Left lobe of liver (tissue), 2 donors: ENCODE measurements at regions not wholly inside any gene's neighbourhood (a gene's known extent, or its start where the extent isn't known, plus 50 kb on each side); places are given as distances from the start of the nearest gene placed in this dataset.

Experiments used
- ATAC-seq: fragments of 200-7000 bp; cut with Tn5 transposase; one replicate; pipeline ENCODE4 v1.9.1; 2020; ENCODE audit warnings: mild to moderate bottlenecking, moderate library complexity
- DNase-seq: peaks from one replicate; pipeline ENCODE4 v3.0.0-alpha.2; 2020; ENCODE audit warnings: low spot score
- donor health status: DM: no; HTN: no; CAD: no; lungs with moderate emphysema.
- donor health status: DM: no; HTN: yes; CAD: no.

DNA sequence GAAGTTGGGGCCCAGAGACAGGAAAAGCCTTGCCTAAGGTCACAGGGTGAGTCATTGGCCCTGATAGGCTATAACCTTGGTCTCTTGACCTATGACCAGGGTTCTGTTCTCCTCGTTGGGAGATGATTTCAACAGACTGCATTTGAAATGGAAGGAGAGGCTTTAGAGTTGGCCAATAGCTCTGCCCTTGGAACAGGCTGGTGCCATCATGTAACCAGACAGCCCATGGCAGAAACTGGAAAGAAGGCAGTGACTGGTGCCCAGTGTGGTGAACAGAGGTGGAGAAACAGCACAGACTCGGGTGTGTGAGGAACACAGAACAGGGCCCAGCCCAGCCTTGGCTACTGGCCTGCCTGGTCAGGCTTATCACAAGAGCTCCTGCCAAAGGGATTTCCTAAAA, 109.8 kb upstream of the SLC25A48 start:
- DNase-seq (no peak), ATAC-seq (peak; percentile 69)

DNA sequence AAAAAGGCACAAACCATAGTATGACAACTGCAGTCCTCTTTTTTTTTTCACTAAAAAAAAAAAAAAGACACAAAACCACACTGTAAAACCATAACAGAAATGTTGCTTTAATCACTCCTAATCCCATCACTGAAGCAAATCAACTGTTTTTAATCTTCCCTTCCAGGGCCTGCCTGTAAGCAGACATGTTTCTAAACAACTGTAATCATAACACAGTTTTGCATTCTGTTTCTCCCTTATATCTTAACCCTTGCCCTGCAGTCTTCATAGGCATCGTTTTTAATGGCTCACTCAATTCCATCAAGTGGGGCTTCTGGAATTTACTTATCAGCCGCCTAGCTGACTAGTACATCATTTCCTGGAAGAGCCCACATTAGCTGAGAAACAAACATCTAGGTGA, 111.0 kb upstream of the SLC25A48 start:
- no peak for ATAC-seq
- no peak for DNase-seq

DNA sequence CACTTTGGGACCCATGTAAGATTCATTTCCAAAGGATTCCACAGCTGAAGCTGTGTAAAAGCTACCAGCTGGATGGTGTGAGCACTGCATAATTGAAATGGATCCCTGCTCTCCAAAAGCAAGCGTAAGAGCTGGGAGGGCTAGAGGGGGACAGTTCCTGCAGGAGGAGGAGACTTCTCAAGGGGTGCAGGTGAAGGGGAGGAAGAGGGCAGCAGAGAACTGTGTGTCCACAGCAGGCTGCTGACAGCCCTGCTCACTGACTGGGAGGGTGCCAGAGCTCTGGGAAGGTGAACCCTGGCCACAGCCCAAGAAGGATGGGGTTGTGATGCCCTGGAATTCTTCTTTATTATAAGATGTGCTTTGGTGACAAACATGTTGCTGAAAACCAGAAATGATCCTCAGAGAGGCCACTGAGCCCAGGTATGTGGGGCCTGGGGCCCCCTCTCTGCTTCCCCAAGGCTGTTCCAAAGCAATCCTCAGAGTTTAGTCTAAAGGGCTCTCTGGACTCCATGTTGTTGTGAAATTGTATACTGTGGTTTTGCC, 112.8 kb upstream of the SLC25A48 start:
- ATAC-seq (no peak), DNase-seq (no peak)

DNA sequence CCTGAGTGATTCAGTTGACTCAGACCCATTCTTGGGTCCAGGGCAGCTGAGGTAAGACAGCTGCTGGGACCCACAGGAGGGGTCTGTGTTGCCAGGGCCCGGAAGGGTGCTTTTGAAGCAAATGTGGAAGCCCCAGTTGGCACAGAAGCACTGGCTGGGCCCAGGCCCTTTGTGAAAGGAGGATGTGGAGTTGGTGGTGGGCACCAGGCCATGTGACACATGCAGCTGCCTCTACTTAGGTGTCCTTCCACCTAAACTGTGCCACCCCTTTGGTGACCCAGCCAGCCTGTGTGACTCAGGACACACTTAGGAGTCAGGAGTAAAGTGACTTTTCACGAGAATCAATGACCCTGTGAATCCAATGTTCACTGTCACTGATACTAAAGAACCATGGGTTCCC, 114.3 kb upstream of the SLC25A48 start:
- no peak for ATAC-seq

DNA sequence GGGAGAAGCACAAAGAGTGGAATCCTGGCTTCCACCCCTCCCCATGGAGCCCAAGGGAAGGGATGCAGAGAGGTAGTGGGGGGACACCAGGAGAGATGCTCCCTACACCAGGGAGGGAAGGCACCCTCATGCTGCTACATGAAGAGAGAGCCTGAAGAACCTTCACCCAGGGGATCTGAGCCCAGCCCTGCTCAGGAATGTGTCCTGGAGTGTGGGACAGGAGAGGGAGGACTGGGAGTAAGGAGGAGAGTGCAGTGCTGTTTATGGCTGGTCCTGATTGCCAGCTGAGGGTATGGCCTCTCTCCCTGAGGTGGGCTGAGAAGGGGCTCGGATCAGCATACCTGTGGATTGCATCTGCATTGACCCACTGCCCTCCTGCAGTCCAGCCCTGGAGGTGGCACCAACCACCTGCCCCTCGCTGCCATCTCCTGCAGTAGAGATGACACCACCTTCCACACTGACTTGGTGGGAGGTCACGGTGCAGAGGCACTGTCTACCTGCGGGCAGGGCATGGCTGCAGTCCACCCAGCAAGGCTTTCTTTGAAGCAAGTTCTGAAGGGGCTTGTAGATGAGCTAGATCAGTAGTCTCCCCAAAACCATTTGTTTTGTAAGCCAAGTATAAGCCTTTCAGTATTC, 114.9 kb upstream of the SLC25A48 start:
- DNase-seq (no peak), ATAC-seq (no peak)

More for the DNA sequence above, 114.3 kb upstream of the SLC25A48 start:
- no peak for DNase-seq

DNA sequence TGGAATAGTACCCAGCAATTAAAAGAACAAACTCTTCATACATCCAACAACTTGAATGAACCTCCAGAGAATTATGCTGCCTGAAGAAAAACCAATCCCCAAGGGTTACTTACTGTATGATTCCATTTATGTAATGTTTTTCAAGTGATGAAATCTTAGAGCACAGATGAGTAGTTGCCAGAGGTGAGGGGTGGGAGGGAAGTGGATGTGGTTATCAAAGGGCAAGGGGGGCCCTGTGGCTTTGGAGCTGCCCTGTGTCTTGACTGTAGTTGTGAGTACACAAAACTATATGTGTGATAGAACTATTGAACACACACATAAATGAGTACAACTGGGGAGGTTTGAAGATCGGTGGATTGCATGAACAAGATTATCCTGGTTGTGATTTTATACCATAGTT, 115.8 kb upstream of the SLC25A48 start:
- no peak for ATAC-seq
- DNase-seq = no peak

DNA sequence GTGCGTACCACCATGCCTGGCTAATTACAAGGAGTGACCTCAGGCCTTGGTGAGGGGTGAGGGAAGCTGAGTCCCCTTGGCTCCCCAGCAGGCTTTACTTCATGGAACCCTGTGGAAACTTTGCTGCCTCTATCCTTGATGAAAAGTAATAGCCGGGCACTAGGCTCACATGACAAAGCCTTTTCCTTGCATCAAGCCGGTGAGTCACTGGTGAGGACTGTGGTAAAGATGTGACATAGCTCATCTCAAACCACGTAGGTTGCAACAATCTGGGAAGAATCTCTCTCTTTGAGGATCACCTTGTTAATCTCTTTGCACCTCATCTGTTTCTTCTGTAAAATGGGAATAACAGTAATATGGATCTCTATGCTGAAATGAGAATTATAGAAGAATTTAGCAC, 116.3 kb upstream of the SLC25A48 start:
- DNase-seq (no peak), ATAC-seq (no peak)

DNA sequence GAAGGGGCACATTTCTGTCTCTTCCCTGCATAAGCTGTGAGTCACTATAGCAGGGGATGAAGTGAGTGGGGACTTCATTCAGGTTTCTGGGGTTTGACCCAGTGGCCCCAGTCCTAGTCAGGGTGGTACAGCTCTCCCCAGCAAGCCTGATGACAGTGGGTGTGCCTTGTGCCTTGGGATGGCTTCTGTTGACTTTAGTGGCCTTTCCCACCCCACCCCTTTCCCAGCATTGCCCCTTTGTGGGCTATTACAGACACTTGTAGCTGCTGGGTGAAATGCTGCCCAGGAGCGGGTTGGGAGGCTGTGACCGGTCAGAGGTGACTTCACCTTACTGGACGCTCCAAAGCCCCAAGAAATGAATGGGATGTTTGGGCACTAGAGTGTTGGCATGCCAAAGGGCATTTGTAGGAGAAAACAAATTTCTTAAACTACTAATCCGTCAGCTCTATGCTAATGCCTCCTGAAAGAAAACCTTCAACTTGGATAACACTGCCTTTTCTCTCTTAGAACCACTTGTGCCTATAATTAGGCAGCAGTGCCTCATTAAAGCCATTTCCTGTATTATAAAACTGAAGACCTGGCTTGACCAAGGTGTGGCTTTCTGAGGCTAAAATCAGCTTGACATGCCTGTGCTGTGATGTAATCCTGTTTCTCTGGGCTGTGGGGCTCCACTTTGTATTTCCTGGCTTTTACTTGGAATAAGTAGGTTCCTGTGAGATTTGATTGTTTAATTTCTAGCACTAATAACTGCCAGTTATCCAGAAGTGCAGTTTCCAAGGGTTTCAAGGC, 119.0 kb upstream of the SLC25A48 start:
- no peak for DNase-seq
- no peak for ATAC-seq

DNA sequence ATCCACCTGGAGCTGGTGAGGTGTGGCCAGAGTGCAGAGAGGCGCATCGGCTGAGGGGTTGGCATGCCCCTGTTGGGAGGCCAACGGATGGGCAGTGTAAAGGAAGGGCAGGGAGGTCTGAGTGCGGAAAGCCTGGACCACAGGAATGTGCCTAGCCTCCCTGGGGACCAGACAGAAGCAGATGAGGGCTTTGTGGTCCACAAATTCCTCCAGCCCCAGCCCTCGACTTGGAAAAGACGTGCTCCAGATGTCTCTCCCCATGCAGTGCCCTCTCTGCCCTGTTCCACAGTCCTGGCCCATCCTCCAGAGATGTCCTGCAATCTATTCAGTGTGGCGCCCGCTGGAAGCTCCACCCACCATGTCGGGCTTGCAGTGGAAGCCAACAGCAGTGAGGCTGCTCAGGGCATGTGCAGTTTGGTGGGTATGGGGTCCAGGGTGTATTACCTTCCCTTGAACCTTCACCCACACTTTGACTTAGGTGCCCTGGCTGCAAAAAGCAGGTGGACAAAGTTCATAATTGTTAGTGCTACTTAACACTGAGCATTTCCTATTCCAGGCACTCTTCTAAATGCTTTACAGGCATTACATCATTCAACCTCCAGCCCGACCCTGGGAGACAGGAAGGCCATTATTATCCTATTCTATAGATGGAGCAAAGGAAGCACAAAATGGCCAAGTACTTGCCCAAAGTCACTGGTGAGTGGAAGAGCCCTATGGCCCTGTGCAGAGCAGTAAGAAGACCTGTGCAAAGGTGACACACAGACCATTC, 120.2 kb upstream of the SLC25A48 start:
- ATAC-seq (no peak), DNase-seq (no peak)

DNA sequence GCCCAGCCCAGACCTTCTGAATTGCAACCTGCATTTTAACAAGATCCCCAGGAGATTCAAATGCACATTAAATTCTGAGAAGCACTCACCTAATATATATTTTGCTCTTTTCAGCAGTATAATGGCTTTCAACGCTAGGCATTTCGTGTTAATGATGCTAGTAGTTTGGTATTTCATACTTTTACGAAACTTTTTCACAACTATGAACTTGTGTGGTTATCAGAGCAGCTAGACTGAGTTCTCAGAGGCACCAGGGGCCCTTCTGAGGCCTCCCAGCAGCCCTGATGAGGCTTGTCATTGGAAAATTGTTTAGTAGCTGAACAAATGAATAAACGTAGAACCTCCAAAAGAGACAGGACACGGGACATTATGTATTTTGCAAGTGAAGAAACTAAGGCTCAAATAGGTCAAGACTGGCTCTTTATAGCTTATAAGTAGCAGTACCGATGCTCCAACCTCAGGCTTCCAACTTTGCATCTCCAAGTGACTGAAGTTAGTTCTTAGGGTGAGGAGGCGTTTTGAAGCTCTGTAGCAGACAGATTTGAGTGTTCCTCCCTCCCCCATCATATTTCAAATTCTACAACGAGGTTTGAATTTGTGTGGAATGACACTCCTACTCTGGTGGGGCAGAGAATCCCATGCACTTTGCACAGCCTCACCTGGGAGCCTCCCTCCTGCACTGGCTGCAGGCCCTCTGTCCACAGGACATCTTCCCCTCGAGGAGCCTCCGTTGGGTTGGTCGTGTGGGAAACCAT, 121.1 kb upstream of the SLC25A48 start:
- no peak for ATAC-seq
- no peak for DNase-seq

DNA sequence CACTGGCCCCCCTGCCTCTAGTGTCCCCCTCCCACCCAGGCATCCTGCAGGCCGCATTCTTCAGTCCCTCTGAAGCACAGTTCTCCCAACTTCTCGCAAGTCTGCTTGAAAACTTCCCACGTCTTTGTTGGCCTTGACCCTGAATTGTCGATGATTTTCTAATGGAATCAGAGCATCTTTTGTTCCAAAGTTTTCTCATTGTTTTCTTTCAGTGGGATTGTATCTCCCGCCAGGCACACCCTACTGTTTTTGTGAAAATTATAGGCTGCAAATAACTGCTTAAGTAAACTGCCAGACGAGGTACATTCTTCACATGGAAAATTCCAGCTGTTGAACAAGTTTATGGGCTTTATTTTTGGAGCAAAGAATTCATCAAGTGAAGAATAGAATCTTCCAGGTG, 122.6 kb upstream of the SLC25A48 start:
- DNase-seq (no peak), ATAC-seq (no peak)

DNA sequence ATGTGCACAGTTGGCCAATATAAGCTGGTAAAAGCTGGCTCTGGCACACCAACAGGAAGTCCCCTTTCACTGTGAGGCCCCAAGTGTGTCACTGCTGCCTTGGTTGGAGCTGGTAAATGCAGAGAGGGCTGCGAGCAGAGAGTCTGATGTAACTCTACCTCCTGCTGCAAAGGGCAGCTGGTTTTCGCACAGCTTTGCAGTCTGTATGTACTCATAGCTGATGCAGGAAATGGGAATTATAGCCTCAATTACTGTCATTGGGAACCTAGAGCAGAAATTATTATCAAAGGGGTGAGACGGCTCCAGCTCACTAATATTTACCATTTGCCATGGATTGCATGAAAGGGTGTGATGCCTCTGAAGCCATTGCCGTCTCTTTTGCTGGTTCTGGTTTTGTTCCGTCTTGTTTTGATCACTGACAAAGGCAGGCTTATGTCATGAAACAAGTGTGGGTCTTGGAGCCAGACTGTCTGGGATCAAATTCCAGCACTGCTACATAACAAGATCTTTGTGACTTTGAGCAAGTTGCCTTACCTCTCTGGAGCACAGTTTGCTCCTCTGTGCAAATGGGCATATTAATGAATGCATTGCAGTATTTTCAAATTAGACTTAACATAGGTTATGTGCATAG, 124.3 kb upstream of the SLC25A48 start:
- DNase-seq (no peak), ATAC-seq (no peak)

DNA sequence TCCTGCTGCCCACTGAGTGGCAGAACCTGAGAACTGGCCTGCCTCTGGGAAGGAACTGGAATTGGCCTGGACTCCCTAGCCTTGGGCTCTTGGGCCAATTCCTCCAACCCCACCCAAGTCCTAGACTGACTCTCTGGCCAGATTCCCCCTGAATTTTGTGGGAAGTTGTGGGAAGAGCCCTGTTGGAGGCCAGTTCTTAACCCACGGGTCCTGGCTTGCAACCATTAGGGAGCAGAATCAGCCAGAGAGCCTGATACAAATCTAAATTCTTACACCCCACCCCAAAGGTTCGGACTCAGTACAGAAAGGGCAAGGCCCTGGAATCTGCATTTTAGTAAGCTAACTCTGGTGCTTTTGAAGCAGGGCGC, 125.3 kb upstream of the SLC25A48 start:
- DNase-seq = no peak
- ATAC-seq = no peak

DNA sequence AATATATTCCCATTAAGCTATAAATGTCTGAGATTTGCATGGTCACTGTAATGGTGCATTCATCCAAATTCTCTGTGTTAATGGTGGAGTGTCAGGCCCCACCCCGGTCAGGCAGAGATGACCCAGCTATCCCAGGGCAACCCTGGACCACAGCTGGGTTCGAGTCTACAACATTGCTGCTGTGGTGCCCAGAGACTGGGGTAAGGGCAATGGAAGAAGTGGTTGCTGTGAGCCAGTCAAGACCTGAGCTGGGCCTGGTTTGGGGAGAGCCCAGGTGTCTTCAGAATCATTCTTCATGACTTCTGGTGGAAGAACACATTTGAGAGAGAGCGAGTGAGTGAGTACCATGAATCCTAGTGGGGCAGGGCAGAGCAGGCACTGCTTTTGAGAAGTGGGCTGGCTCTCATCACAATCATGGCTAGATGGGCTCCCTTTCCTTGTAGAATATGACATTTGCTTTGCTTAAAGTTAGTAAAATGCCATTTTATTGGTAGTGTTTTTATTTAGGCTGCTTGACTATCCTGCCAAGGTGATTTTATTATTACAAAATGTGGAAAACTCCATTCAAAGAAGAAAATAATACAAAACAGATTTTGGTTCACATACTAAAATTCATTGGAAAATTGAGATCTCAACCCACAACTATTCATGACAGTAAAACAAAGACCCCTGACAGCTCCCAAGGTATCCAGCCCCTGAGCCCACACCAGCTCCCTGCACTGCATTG, 125.8 kb upstream of the SLC25A48 start:
- DNase-seq (no peak), ATAC-seq (no peak)

DNA sequence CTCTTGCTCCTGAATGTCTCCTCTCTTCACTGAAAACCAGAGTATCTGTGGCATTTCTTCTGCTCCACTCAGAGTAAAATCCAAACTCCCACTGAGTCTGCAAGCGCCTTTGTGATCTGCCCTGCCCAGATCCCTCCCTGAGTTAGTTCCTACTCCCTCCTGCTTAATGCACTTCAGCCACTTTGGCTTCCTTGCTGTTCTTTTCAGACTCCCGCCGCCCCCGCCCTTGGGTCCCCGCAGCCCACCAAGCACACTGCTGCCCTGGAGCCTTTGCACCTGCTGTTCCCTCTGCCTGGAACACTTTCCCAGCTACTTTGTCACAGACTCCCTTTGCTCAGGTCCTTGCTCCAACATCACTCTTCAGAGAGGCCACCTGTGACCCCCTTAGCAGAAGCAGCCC, 127.2 kb upstream of the SLC25A48 start:
- ATAC-seq = no peak
- no peak for DNase-seq

DNA sequence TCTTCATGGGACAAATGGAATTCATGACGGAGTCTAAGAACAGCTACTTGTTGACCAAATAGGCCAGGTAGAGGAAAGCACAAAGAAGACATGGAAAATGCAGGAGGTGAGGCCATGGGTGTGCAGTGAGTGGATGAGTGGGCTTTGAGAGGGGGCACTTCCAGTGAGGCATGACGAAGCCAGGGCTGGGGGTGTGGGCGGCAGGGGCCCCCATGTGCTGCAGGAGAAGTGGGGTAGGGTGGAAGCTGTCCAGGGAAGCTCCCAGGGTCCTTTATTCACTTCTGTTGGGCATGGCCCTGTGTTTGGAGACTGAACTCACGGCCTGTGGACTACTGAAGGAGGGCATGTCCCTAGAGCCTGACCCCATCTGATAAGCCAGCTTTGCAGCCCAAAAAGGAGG, 127.6 kb upstream of the SLC25A48 start:
- DNase-seq (no peak), ATAC-seq (no peak)

DNA sequence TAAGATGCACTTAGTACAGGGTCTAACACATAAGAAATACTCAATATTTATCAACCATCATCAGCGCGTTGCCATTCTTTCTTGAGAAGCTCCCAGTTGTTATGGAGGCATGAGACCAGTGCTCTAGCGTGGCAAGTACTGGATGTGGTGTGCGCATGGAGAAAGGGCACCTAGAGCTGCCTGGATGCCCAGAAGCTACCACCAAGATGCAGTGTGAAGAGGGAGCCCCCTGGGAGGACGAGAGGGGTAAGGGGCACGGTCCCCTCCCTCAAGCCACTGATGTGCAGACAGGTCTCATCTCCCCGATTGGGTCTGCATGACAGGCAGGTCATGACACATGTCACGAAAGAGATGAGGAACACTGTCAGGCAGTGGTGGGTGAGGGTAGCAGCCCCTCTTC, 127.7 kb upstream of the CXCL14 start:
- no peak for ATAC-seq
- DNase-seq = no peak

DNA sequence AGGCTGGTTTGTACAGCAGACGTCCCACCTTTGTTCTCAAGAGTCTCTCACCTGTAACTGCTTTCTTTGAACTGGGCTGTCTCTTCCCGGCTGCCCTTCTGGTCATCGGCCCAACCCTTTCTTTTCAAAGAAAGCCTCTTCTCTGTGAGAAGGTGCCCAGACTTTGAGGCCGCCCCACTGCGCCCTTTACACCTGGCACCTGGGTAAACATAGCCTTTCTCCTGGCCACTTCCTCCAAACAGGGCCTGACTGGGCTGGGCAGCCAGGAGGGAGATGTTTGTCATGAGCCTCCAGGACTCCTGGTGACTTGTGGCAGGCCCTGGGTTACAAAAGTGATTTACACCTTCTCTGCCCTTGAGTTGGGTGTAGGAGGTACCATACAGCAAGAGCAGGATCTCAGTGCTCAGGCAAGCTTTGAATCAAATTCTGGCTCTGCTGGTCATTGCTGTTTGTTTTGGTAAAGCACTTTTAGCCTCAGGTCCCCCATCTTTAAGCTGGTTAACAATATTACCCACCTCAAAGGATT, 127.2 kb upstream of the CXCL14 start:
- ATAC-seq (no peak), DNase-seq (no peak)

DNA sequence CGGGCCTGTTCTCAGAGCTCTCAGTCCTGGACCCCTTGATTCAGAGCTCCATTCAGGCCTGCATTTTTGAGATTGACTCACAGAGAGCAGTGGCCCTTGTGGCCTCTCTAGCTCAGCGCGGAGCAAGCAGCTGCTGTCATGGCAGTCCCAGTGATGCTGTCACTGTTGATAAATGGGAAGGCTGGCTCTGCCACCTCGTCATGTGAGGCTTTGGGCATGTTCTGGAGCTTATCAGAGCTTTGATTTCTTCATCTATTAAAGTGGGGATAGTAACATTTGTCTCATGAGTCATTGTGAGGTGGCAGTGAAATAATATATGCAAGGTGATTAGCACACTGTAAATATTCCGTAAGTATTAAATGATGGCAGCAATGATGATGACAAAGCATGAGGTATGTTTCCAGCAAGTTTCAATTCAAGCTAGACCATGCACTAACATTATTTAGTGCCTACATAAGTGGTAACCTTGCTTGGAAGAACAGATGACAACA, 126.4 kb upstream of the CXCL14 start:
- DNase-seq (no peak), ATAC-seq (no peak)

DNA sequence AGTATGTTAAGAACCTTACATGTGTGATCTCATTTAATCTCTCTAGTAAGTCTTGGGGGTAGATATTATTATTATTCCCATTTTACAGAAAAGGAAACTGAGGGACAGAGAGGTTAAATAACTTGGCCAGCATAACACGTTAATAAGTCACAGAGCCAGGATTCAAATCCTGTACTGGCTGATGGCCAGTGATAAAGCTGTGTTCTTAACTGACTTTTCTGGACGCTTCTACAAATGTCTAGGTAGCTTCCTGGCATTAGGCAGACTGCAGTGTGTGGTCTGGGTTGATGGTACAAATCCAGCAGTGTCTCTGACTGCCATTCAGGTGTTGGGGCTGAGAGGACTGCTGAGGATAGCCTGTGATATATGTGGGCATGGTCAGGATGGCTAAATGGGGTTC, 125.8 kb upstream of the CXCL14 start:
- DNase-seq (no peak), ATAC-seq (no peak)
